GM12878 (cell line): ENCODE measurements at regions not wholly inside any gene's neighbourhood (a gene's known extent, or its start where the extent isn't known, plus 50 kb on each side); places are given as distances from the start of the nearest gene placed in this dataset.

ENCODE experiments used
- ATAC-seq: fragments of 200-7000 bp; cut with Tn5 transposase; 3 replicates; pipeline ENCODE4 v1.9.1; 2020; ENCODE audit warnings: mild to moderate bottlenecking, moderate library complexity
- BruUV-seq: library from RNA; stranded (reverse); fragments of 400-500 nt; replicated peaks from 2 replicates; lab custom pipeline; 2021; lab: Mats Ljungman, UMichigan
- CTCF ChIA-PET: fragments of 300-600 bp; sonication (Branson Sonifier 250); formaldehyde crosslinking; extraction: SDS; loops from one replicate; lab custom pipeline; 2021; ENCODE audit warnings: inconsistent platforms; lab: Yijun Ruan, JAX
- POLR2A ChIA-PET: fragments of 350-600 bp; formaldehyde crosslinking; extraction: SDS; loops from one replicate; lab custom pipeline; 2021; ENCODE audit warnings: inconsistent platforms; lab: Charles Lee
- RAD21 ChIA-PET: fragments of 300-600 bp; sonication (Branson Sonifier 250); formaldehyde crosslinking; loops from one replicate; lab custom pipeline; 2023; ENCODE audit warnings: antibody characterized with exemption; ENCODE audit not compliant: unreplicated experiment; lab: Charles Lee
- SMC1A ChIA-PET: fragments of 300-600 bp; sonication (Branson Sonifier 250); formaldehyde crosslinking; loops from one replicate; lab custom pipeline; 2023; ENCODE audit not compliant: unreplicated experiment, uncharacterized antibody; lab: Charles Lee
- DNase-seq: peaks from one replicate; pipeline ENCODE4 v3.0.0-alpha.2; 2011; ENCODE audit warnings: low read depth, low spot score
- FAIRE-seq: peaks from 3 replicates; lab custom pipeline; 2011; peaks lifted over from hg19 to GRCh38; lab: Jason Lieb, UNC
- H2AFZ ChIP-seq: 2 replicates; pipeline ENCODE4 v1.6.0; 2011; ENCODE audit warnings: low read depth, low read length, control low read depth; ENCODE audit not compliant: control insufficient read depth
- H3K27ac ChIP-seq: 2 replicates; pipeline ENCODE4 v1.5.1; 2011; ENCODE audit warnings: control low read depth; ENCODE audit not compliant: control insufficient read depth, insufficient read depth
- H3K27me3 ChIP-seq, 2 experiments: replicated peaks in 1 of 2; 2 replicates each; pipeline versions ENCODE4 v1.6.0 to v1.6.1; 2011; ENCODE audit warnings: low read length in 1 of 2; ENCODE audit not compliant: control insufficient read depth in 2 of 2, insufficient read depth in 2 of 2
- H3K36me3 ChIP-seq, 2 experiments: 2 replicates each; pipeline ENCODE4 v1.5.1; 2011; ENCODE audit warnings: low read length in 1 of 2; ENCODE audit not compliant: control insufficient read depth in 2 of 2, insufficient read depth in 2 of 2
- H3K4me1 ChIP-seq: 2 replicates; pipeline ENCODE4 v1.6.1; 2011; ENCODE audit warnings: mild to moderate bottlenecking, low read length, moderate library complexity, mixed read lengths; ENCODE audit not compliant: control insufficient read depth, insufficient read depth
- H3K4me2 ChIP-seq: 2 replicates; pipeline ENCODE4 v1.6.0; 2011; ENCODE audit warnings: control low read depth; ENCODE audit not compliant: control insufficient read depth, insufficient read depth
- H3K4me3 ChIP-seq: fragments of 200-600 bp; sonication (generic); 2 replicates; pipeline ENCODE4 v1.5.1; 2016
- H3K79me2 ChIP-seq: 2 replicates; pipeline ENCODE4 v1.6.0; 2011; ENCODE audit warnings: low read length; ENCODE audit not compliant: control insufficient read depth, insufficient read depth
- H3K9ac ChIP-seq: 2 replicates; pipeline ENCODE4 v1.8.0; 2011; ENCODE audit warnings: low read length, control low read depth, mixed read lengths; ENCODE audit not compliant: control insufficient read depth, insufficient read depth
- H3K9me3 ChIP-seq: replicated peaks from 3 replicates; pipeline ENCODE4 v1.5.1; 2011; ENCODE audit warnings: mild to moderate bottlenecking, low read length; ENCODE audit not compliant: control insufficient read depth, insufficient read depth
- H4K20me1 ChIP-seq: 2 replicates; pipeline ENCODE4 v1.6.0; 2011; ENCODE audit not compliant: control insufficient read depth, insufficient read depth
- ATF2 ChIP-seq: IDR thresholded peaks from 2 replicates; pipeline ENCODE4 v1.6.1; 2012; ENCODE audit warnings: low read length, inconsistent platforms
- BHLHE40 ChIP-seq, 2 experiments: fragments of 450-650 bp in 1 of 2; IDR thresholded peaks; 2 replicates each; pipeline ENCODE4 v1.6.1; 2011 to 2017; ENCODE audit warnings: low read depth in 2 of 2, borderline replicate concordance in 1 of 2, improper control_type of control experiment in 1 of 2, low read length in 1 of 2, mild to moderate bottlenecking in 1 of 2
- CEBPB ChIP-seq, 2 experiments: fragments of 150-350 bp in 1 of 2; IDR thresholded peaks; 2 replicates each; pipeline ENCODE4 v1.6.1; 2012 to 2014; ENCODE audit warnings: low read depth in 2 of 2, low read length in 2 of 2, borderline replicate concordance in 1 of 2, inconsistent platforms in 1 of 2
- CHD1 ChIP-seq: IDR thresholded peaks from 2 replicates; pipeline ENCODE4 v1.6.1; 2012; ENCODE audit warnings: low read depth, low read length, improper control_type of control experiment
- CHD2 ChIP-seq: IDR thresholded peaks from 2 replicates; pipeline ENCODE4 v1.6.1; 2011; ENCODE audit warnings: low read depth, low read length, improper control_type of control experiment, borderline replicate concordance
- CREM ChIP-seq: IDR thresholded peaks from 2 replicates; pipeline ENCODE4 v1.6.1; 2014; ENCODE audit warnings: antibody characterized with exemption, low read depth
- FOXK2 ChIP-seq: fragments of 450-650 bp; IDR thresholded peaks from 2 replicates; pipeline ENCODE4 v1.6.1; 2017; ENCODE audit warnings: mild to moderate bottlenecking, moderate library complexity
- FOXM1 ChIP-seq: IDR thresholded peaks from 2 replicates; pipeline ENCODE4 v1.6.1; 2012; ENCODE audit warnings: low read depth, mild to moderate bottlenecking, inconsistent platforms, low read length, moderate library complexity
- HCFC1 ChIP-seq: fragments of 150-350 bp; IDR thresholded peaks from 2 replicates; pipeline ENCODE4 v1.6.1; 2014; ENCODE audit warnings: low read length
- KDM1A ChIP-seq: fragments of 200-600 bp; sonication (generic); IDR thresholded peaks from 2 replicates; pipeline ENCODE4 v1.6.1; 2016; ENCODE audit warnings: borderline replicate concordance
- MEF2B ChIP-seq: fragments of 450-650 bp; IDR thresholded peaks from 2 replicates; pipeline ENCODE4 v1.6.1; 2018; ENCODE audit warnings: mild to moderate bottlenecking, moderate library complexity; ENCODE audit not compliant: partially characterized antibody, poor library complexity, severe bottlenecking
- NFYB ChIP-seq: IDR thresholded peaks from 2 replicates; pipeline ENCODE4 v1.6.1; 2011; ENCODE audit warnings: low read depth, mild to moderate bottlenecking, low read length, improper control_type of control experiment, moderate library complexity; ENCODE audit not compliant: insufficient read depth
- NR2C2 ChIP-seq: IDR thresholded peaks from 2 replicates; pipeline ENCODE4 v1.6.1; 2011; ENCODE audit warnings: borderline replicate concordance, low read depth; ENCODE audit not compliant: control insufficient read depth, insufficient read length
- PKNOX1 ChIP-seq: fragments of 450-650 bp; IDR thresholded peaks from 2 replicates; pipeline ENCODE4 v1.6.1; 2016; ENCODE audit warnings: mild to moderate bottlenecking
- RFX5 ChIP-seq: IDR thresholded peaks from 2 replicates; pipeline ENCODE4 v1.6.1; 2011; ENCODE audit warnings: low read depth, low read length, improper control_type of control experiment
- YBX1 ChIP-seq: fragments of 450-650 bp; IDR thresholded peaks from 2 replicates; pipeline ENCODE4 v1.6.1; 2016; ENCODE audit warnings: antibody characterized with exemption
- ZNF274 ChIP-seq: IDR thresholded peaks from one replicate; pipeline ENCODE4 v1.8.0; 2011; ENCODE audit not compliant: insufficient read length, insufficient read depth
- WGBS: methylation state at CpG from one replicate; pipeline ENCODE4 v1.1.6; 2016; ENCODE audit warnings: low lambda C conversion rate; ENCODE audit not compliant: insufficient replicate concordance, insufficient coverage; ENCODE audit errors: missing lambda C conversion rate; 5-methylcytosine and 5-hydroxymethylcytosine counted together
- in situ Hi-C: fragments of 300-500 bp; cut with MboI; formaldehyde crosslinking; loops from 9 replicates; pipeline ENCODE4 v1.14.3; 2018; ENCODE audit warnings: mixed read lengths
- intact Hi-C: fragments of 100-400 bp; cut with micrococcal nuclease; formaldehyde crosslinking; loops from one replicate; pipeline ENCODE4 v1.14.2; 2022; ENCODE audit not compliant: unreplicated experiment

GRCh38 chr5:53240661-53241060, 131.1 kb upstream of the MOCS2 start:
- ChIA-PET RAD21 (no interaction called here), POLR2A (no interaction called here), CTCF (no interaction called here), SMC1A (no interaction called here)
- Histone ChIP-seq H2AFZ (no peak overlapping the region), H3K36me3 (no peaks in the 10 kb centered on the region), H3K4me3 (no peak overlapping the region), H3K9me3 (no peaks in the 10 kb centered on the region), H3K27me3 (no peaks in the 10 kb centered on the region), H3K27ac (no peak overlapping the region), H3K9ac (no peak overlapping the region), H4K20me1 (no peaks in the 10 kb centered on the region), H3K4me1 (no peaks in the 10 kb centered on the region), H3K79me2 (no peaks in the 10 kb centered on the region), H3K4me2 (no peak overlapping the region)
- intact Hi-C loops (no loop called here), in situ Hi-C loops (no loop called here)
- no peak for FAIRE-seq
- ATAC-seq, result no peak
- DNase-seq, result no peak
- TF ChIP-seq NR2C2 (no peak), HCFC1 (no peak), RFX5 (no peak), FOXM1 (no peak), FOXK2 (no peak)
- no TSS peak for BruUV-seq

- no peak for DNase-seq
- Histone ChIP-seq H3K27ac (no peak overlapping the region), H3K4me2 (no peak overlapping the region)
- TF ChIP-seq PKNOX1 (no peak), MEF2B (no peak), CHD1 (no peak), KDM1A (no peak), BHLHE40 (IDR thresholded peaks at IDR 0.05; ENCODE audit: borderline replicate concordance in 1 of 2, low read depth in 2 of 2, low read length in 1 of 2) (no peak), ZNF274 (no peak), CHD2 (no peak), CEBPB (IDR thresholded peaks at IDR 0.05; ENCODE audit: borderline replicate concordance in 1 of 2, low read depth in 2 of 2, low read length in 2 of 2) (no peak), NFYB (no peak), YBX1 (no peak), ATF2 (no peak), CREM (no peak)
- TF ChIP-seq, all 136 proteins: peak for 0
- ChIA-PET CTCF (no interaction called here), RAD21 (no interaction called here), POLR2A (no interaction called here), SMC1A (no interaction called here)
- H3K9ac ChIP-seq, result no peak overlapping the region
- no peak overlapping the region for H2AFZ ChIP-seq
- H3K4me3 ChIP-seq, result no peak overlapping the region
- no peaks in the 10 kb centered on the region for H3K79me2 ChIP-seq
- no peak for ATAC-seq
- intact Hi-C loops (no loop called here), in situ Hi-C loops (no loop called here)
- H3K36me3 ChIP-seq, result no peaks in the 10 kb centered on the region
- no peak for FAIRE-seq
- no TSS peak for BruUV-seq
- no peaks in the 10 kb centered on the region for H4K20me1 ChIP-seq
- no peaks in the 10 kb centered on the region for H3K27me3 ChIP-seq
- H3K9me3 ChIP-seq, result no peaks in the 10 kb centered on the region
- no peaks in the 10 kb centered on the region for H3K4me1 ChIP-seq
- WGBS, result 42% methylated on average over 5 of the region's 5 CpGs
These were observed 132.0 kb upstream of the MOCS2 start for GRCh38 chr5:53241572-53241971.
